ENCODE measurements at regions not wholly inside any gene's neighbourhood (a gene's known extent, or its start where the extent isn't known, plus 50 kb on each side); places are given as distances from the start of the nearest gene placed in this dataset.

DNA sequence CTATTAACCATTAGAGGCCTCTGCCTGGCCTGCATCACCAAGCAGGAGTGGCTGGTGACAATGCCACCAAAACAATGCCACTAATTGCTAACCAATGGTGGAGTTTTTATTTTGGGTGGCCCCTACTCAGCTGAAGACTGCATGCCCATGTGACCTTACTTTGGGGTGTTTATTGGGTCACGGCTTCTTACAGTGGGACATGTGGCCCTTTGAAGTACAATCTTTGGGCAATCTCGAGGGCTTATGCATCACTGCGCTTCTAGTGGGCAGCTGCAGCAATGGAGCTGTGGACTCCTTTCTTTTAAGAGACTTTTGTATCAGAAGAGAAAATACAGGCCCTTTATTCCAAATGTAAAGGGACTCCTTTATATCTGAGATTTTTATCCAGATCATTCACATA is 85.7 kb downstream of the IGLL5 start:
- no peak overlapping the region for H3K27ac Mint-ChIP-seq
- peaks cover 4% of the 10 kb centered on the region for H3K9me3 Mint-ChIP-seq
- H3K4me3 Mint-ChIP-seq, result no peak overlapping the region
- H3K4me1 Mint-ChIP-seq, result no peaks in the 10 kb centered on the region
- TF ChIP-seq, protein P1, sequence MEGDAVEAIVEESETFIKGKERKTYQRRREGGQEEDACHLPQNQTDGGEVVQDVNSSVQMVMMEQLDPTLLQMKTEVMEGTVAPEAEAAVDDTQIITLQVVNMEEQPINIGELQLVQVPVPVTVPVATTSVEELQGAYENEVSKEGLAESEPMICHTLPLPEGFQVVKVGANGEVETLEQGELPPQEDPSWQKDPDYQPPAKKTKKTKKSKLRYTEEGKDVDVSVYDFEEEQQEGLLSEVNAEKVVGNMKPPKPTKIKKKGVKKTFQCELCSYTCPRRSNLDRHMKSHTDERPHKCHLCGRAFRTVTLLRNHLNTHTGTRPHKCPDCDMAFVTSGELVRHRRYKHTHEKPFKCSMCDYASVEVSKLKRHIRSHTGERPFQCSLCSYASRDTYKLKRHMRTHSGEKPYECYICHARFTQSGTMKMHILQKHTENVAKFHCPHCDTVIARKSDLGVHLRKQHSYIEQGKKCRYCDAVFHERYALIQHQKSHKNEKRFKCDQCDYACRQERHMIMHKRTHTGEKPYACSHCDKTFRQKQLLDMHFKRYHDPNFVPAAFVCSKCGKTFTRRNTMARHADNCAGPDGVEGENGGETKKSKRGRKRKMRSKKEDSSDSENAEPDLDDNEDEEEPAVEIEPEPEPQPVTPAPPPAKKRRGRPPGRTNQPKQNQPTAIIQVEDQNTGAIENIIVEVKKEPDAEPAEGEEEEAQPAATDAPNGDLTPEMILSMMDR (IDR thresholded peaks at IDR 0.05; ENCODE audit: unreplicated experiment), result no peak
- H3K36me3 Mint-ChIP-seq, result no peaks in the 10 kb centered on the region
- no peak for DNase-seq (ENCODE audit: low spot score in 2 of 2, unreplicated experiment in 2 of 2)
- peaks cover 79% of the 10 kb centered on the region for H3K27me3 Mint-ChIP-seq (ENCODE audit: low read depth)

GRCh38 chr22:22974156-22974555 is 86.5 kb downstream of the IGLL5 start:
- Mint-ChIP-seq H3K27ac (no peak overlapping the region), H3K4me1 (no peaks in the 10 kb centered on the region)

GRCh38 chr22:22974795-22975580 is 87.4 kb downstream of the IGLL5 start:
- peaks cover 69% of the 10 kb centered on the region for H3K27me3 Mint-ChIP-seq (ENCODE audit: low read depth)

More at GRCh38 chr22:22974156-22974555, 86.5 kb downstream of the IGLL5 start:
- Mint-ChIP-seq H3K36me3 (no peaks in the 10 kb centered on the region), H3K9me3 (peaks cover 4% of the 10 kb centered on the region), H3K27me3 (ENCODE audit: low read depth) (peaks cover 75% of the 10 kb centered on the region), H3K4me3 (no peak overlapping the region)
- TF ChIP-seq, protein P1 (IDR thresholded peaks at IDR 0.05; ENCODE audit: unreplicated experiment), result no peak
- no peak for DNase-seq (ENCODE audit: low spot score in 2 of 2, unreplicated experiment in 2 of 2)

GRCh38 chr22:22976033-22976922 is 88.7 kb downstream of the IGLL5 start:
- Mint-ChIP-seq H3K4me3 (no peak overlapping the region), H3K27me3 (ENCODE audit: low read depth) (peaks cover 59% of the 10 kb centered on the region), H3K4me1 (no peaks in the 10 kb centered on the region), H3K9me3 (peaks cover 16% of the 10 kb centered on the region), H3K36me3 (no peaks in the 10 kb centered on the region), H3K27ac (no peak overlapping the region)
- TF ChIP-seq, protein P1 (IDR thresholded peaks at IDR 0.05; ENCODE audit: unreplicated experiment), result no peak
- DNase-seq (ENCODE audit: low spot score in 2 of 2, unreplicated experiment in 2 of 2), result no peak

More at GRCh38 chr22:22974795-22975580, 87.4 kb downstream of the IGLL5 start:
- Mint-ChIP-seq H3K9me3 (peaks cover 8% of the 10 kb centered on the region), H3K27ac (no peak overlapping the region), H3K4me1 (no peaks in the 10 kb centered on the region), H3K4me3 (no peak overlapping the region), H3K36me3 (no peaks in the 10 kb centered on the region)
- TF ChIP-seq, protein P1 (IDR thresholded peaks at IDR 0.05; ENCODE audit: unreplicated experiment), result no peak
- DNase-seq (ENCODE audit: low spot score in 2 of 2, unreplicated experiment in 2 of 2), result no peak

DNA sequence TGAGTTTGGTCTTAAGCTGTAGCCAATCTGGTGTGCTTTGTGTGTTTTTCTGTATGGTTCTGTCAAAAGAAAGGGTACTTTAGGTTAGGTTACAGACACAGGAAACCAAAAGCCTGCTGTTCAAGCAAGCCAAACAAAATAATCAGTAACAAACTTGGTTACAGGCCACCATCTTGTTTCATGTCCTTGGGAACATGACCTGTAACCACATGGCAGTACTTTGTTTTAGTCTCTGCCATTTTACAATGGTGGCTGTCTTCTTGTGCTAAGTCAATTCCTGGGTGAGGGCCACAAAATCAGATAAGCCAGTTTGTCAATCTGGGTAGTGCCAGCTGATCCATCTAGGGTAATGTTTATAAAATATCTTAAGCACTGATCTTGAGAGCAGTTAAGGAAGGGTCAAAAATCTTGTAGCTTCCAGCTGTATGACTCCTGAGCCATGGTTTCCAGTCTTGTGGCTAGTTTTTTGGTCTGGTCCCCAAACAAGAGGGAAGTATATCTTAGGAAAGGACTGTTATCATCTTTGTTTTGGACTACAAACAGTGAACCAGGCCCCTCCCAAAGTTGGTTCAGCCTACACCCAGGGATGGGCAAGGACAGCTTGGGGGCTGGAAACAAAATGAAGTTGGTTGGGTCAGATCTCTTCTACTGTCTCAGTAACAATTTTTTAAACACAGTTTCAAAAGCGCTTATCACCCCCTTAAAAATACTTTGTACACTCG is 90.0 kb downstream of the IGLL5 start:
- Mint-ChIP-seq H3K4me1 (no peaks in the 10 kb centered on the region), H3K9me3 (peaks cover 28% of the 10 kb centered on the region)
- no peak for DNase-seq (ENCODE audit: low spot score in 2 of 2, unreplicated experiment in 2 of 2)

More for the DNA sequence above, 90.0 kb downstream of the IGLL5 start:
- H3K27me3 Mint-ChIP-seq (ENCODE audit: low read depth), result peaks cover 49% of the 10 kb centered on the region
- no peak overlapping the region for H3K27ac Mint-ChIP-seq
- no peak overlapping the region for H3K4me3 Mint-ChIP-seq
- TF ChIP-seq, protein P1 (IDR thresholded peaks at IDR 0.05; ENCODE audit: unreplicated experiment), result no peak
- no peaks in the 10 kb centered on the region for H3K36me3 Mint-ChIP-seq

All from mesothelial cell of epicardium (in vitro differentiated cells).